NCI-H1417 treated with DMSO at 0.1 percent for 48 hours (cell line): ENCODE measurements at regions not wholly inside any gene's neighbourhood (a gene's known extent, or its start where the extent isn't known, plus 50 kb on each side); places are given as distances from the start of the nearest gene placed in this dataset.

Experiments
- DNase-seq: peaks from one replicate; lab custom pipeline; 2025; lab: John Stamatoyannopoulos, UW

- DNase-seq = no peak
Measured at GRCh38 chr3:107992976-107993684, 97.7 kb downstream of the CD47 start.

DNA sequence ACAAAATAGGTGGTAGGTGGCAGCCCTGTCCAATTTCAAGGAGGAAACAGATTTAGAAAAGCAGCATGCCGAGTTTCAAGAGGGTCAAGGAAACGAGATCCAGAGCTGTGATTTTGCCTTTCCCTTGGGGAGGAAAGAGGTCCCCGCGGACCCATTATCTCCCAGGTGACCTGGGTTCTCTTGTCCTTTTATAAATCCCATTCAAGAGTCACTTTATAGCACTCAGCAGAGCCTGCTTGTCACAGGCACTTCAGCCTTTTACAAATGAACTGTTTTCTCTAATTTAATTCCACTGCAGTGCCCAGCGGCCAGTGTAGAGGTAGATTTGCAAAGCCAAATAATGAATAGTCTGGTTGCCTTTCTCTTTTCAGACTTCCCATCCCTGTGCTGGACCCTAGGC is 99.9 kb downstream of the CD47 start:
- DNase-seq = no peak

- DNase-seq = no peak
Measured at GRCh38 chr3:107990433-107990832, 100.4 kb downstream of the CD47 start.

DNA sequence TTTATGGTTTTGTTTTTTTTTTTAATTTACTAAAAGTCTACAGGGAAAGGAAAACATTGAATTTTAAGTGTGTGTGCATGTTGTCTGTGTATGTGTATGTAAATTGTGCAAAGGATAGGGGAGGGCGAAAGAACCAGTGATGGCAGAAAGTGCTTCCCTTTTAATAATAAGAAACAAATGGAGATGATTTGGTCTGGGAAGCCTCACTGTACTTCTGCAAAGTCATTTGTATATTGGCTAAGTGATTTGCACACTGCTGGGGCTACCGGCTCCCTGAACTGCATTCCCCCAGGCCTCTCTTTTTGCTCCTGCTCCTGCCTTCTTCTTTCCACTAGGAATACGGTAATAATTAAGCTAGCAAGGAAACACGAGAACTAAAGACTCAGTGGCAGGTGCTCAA is 101.2 kb downstream of the CD47 start:
- no peak for DNase-seq

GRCh38 chr3:107988460-107989175 is 102.2 kb downstream of the CD47 start:
- DNase-seq = no peak

- no peak for DNase-seq
Measured at GRCh38 chr3:107987036-107987939, 103.5 kb downstream of the CD47 start.

- no peak for DNase-seq
Measured at GRCh38 chr3:107986505-107986904, 104.3 kb downstream of the CD47 start.

GRCh38 chr3:107985496-107985895 is 105.3 kb downstream of the CD47 start:
- no peak for DNase-seq

- no peak for DNase-seq
Measured at GRCh38 chr3:107983247-107983646, 107.6 kb downstream of the CD47 start.

DNA sequence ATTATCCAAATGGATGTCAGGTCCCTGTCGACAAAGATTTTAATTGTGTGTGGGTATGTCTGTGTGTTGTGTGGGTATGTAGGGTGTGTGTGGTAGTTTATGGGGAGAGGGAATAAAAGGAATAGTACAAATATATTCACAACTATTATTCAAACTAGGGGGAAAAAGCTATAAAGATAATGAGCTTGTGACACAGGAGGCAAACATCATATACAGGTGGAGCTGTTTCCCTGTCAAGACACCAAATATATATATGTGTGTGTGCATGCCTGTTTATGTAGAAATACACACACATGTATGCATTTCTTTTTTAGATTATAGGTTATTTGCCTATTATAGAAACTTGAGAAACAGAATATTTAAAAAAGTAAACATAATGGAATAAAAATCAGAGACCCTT is 108.7 kb downstream of the CD47 start:
- no peak for DNase-seq

DNA sequence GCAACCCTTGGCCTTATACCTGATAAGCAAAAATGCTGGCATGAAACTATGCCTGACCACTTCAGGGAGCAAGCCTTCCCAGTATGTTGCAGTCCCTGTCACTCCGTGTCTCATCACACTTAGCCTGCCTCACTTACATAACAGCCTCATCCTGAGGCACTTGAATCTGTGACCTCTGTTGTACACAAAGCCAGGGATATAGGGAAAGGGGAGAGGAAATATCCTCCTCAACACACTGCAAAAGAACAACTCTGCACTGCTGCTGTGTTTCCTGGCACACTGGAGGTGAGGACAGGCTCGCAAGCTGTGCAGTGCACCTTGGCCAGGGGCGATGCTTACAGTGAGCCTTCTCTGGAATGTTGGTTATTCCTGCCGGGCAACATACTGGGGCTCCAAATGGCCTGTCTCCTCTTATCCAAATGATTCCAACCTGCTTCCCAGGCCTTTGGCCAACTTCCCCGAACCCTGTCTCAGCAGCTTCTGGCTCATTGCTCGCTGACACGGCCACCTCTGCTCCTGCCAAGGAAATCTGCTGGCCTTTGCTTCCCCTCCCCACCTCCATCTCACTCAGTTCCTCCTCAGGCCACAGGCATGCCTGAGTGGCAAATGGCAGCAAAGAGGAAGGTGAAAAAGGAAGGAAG is 109.2 kb downstream of the CD47 start:
- no peak for DNase-seq

DNA sequence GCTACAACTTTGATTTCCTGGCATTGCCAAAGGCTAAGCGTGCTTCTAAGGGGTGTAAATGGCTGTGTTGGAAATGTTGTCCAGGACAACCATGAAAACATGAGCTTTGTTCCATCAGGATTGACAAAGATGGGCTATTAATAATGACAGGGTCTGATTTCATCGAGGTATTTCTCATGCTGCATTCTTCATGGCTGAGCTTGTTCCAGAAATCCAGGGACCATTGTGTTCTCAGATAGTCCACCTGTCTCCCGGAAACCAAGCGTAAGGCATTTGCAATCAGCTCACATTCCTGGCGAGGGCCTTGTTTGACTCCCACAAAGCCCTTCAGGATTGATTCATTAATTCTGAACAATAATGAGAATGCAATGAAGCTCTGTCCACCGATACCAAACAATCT is 111.3 kb downstream of the CD47 start:
- DNase-seq = no peak

DNA sequence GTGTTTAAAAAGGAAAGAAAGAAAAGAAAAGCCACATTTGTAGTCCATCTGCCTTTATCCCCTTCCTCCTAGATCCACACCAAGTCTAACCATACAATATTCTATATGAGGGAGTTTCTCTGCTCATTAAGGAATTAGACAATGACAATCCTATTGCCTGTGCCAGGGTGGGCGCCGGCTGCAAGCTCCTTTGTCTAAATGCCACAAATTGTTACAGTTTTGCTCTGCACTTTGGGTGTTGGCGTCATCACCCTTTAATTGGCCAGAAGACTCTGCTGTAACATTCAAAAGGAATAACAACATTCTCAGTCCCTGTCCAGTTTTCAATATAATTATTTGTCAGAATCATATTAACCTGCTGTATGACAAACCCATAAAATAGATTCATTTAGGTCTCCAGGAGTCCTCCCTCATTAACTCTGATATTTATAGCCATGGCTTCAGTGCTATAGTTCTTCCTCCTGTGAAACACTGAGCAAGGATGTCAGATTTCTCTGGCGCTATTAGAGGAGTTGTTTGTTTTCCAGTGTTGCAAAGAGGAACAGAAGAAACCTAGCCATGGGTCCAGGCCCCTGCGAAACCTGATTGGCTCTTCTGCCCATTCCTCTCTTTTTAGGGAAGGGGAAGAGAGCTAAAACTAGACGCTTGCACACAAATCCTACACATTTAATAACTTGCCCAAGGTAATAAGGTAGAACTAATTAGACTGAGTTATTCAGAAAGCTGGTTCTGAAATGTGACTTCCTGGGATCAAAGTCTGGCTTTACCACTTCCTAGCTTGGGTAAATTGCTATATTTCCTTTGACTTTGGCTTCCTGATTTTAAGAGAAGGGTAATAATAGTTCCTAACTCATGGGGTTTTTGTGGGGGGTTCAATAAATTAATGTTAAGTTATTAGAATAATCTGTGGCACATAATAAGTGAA is 112.4 kb downstream of the CD47 start:
- DNase-seq = no peak

GRCh38 chr3:107977221-107978130 is 113.4 kb downstream of the CD47 start:
- DNase-seq = no peak

GRCh38 chr3:107976202-107976800 is 114.5 kb downstream of the CD47 start:
- DNase-seq = no peak

DNA sequence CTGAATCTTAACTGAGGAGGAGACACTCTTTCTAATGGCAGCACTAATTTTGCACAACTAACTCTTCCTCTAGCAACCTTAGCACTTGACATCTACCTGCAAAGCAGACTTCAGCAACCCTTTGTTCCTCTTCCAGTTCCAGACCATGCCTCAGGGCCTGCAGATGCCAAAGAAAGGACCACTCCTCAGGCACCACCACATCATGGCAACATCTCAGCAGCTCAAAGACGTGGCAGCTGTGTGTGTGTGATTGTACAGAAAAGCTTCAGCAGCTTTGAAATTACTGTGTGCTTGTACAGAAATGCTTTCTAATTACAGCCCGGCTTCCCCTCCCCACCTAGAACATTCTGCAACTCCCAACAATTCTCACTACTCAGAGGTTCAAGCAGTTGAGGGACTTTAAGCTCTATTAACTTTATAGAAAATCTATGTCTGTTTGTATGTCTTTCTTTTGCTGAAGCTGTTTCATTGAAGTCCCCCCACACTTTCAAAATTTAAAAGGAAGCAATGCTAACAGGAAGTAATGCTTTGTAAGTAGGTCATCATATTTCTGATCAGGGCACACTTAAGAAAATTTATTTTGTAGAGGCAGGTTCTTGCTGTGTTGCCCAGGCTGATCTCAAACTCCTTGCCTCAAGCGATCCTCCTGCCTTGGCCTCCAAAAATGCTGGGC is 115.2 kb downstream of the CD47 start:
- no peak for DNase-seq

DNA sequence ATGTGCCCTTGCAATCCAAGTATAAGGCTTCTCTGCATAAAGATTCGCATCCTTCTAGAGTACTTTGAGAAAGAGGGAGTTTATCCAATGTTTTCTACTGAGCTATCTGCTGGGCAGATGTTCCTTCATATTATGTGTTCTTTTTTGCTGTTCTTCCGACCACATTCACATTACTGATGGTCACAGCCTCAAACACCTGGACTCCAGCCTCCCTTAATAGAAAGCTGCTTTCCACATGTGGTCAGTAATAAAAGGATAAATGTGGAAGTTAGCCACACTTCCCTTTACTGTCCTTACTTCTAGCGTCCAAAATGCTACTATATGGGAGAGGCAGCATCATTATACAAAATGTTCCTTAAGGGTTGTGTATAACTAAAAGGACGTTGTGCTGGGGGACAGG is 116.9 kb downstream of the CD47 start:
- no peak for DNase-seq

DNA sequence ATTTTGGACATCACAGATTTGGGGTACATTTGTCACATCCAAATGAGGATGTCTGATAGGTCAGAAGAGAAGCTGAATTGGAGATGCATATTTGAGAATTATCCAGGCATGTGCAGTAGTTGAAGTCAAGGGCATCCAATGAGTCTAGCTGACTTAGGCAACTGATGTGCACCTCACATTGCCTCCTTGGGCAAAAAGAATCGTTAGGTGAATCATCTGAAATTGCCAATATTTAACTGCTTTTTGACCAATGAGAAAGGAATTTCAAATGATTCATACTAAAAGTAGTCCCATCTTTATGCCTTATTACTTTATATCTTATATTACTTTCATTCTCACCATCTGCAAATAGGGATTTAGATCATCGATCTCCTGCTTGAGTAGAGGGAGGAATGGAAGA is 117.7 kb downstream of the CD47 start:
- DNase-seq = no peak

GRCh38 chr3:107970993-107971580 is 119.7 kb downstream of the CD47 start:
- no peak for DNase-seq
